ENCODE measurements at regions not wholly inside any gene's neighbourhood (a gene's known extent, or its start where the extent isn't known, plus 50 kb on each side); places are given as distances from the start of the nearest gene placed in this dataset.

GRCh38 chr3:13145131-13145825, 72.0 kb upstream of the IQSEC1 start:
- peak in 2 of 5 donors; percentile 5 to 41 for DNase-seq
- Histone ChIP-seq H3K27me3 (ENCODE audit: control insufficient read depth, insufficient read depth, low read length) (no peaks in the 10 kb centered on the region), H3K4me1 (ENCODE audit: control insufficient read depth in 2 of 3, insufficient read depth in 2 of 3, low read depth in 1 of 3, low read length in 3 of 3) (no peaks in the 10 kb centered on the region), H3K27ac (ENCODE audit: low read depth in 2 of 2, low read length in 2 of 2) (no peak overlapping the region), H3K9me3 (ENCODE audit: control insufficient read depth in 2 of 3, insufficient read depth in 1 of 3, low read length in 3 of 3) (peaks cover 0 to 3% (median 0%) of the 10 kb centered on the region in 3 donors), H3K4me3 (ENCODE audit: low read length in 3 of 3) (no peak overlapping the region), H3K36me3 (ENCODE audit: control insufficient read depth in 2 of 3, insufficient read depth in 3 of 3, low read length in 3 of 3) (no peaks in the 10 kb centered on the region), H3K9ac (ENCODE audit: low read length in 3 of 3) (no peak overlapping the region)
- no peak for FAIRE-seq
- TF ChIP-seq CTCF (IDR thresholded peaks at IDR 0.05; ENCODE audit: borderline replicate concordance, extremely low read depth, insufficient read depth): no peak
- intact Hi-C loops (cut with DNase I): no loop called here

GRCh38 chr3:13144163-13145023, 71.2 kb upstream of the IQSEC1 start:
- intact Hi-C loops (cut with DNase I): no loop called here
- Histone ChIP-seq H3K4me3 (ENCODE audit: low read length in 3 of 3) (no peak overlapping the region), H3K27ac (ENCODE audit: low read depth in 2 of 2, low read length in 2 of 2) (no peak overlapping the region), H3K4me1 (ENCODE audit: control insufficient read depth in 2 of 3, insufficient read depth in 2 of 3, low read depth in 1 of 3, low read length in 3 of 3) (no peaks in the 10 kb centered on the region), H3K36me3 (ENCODE audit: control insufficient read depth in 2 of 3, insufficient read depth in 3 of 3, low read length in 3 of 3) (no peaks in the 10 kb centered on the region), H3K27me3 (ENCODE audit: control insufficient read depth, insufficient read depth, low read length) (no peaks in the 10 kb centered on the region), H3K9me3 (ENCODE audit: control insufficient read depth in 2 of 3, insufficient read depth in 1 of 3, low read length in 3 of 3) (peaks cover 0 to 3% (median 0%) of the 10 kb centered on the region in 3 donors), H3K9ac (ENCODE audit: low read length in 3 of 3) (no peak overlapping the region)
- FAIRE-seq (no peak), DNase-seq (peak in 2 of 5 donors; percentile 4 to 54)
- TF ChIP-seq CTCF (IDR thresholded peaks at IDR 0.05; ENCODE audit: borderline replicate concordance, extremely low read depth, insufficient read depth): no peak

- no peak for TF ChIP-seq CTCF (IDR thresholded peaks at IDR 0.05; ENCODE audit: borderline replicate concordance, extremely low read depth, insufficient read depth)
- H3K9ac ChIP-seq (ENCODE audit: low read length in 3 of 3): no peak overlapping the region
- FAIRE-seq (no peak), DNase-seq (peak in 2 of 5 donors; percentile 5 to 52)
- H3K27ac ChIP-seq (ENCODE audit: low read depth in 2 of 2, low read length in 2 of 2): no peak overlapping the region
- no peak overlapping the region for H3K4me3 ChIP-seq (ENCODE audit: low read length in 3 of 3)
- H3K36me3 ChIP-seq (ENCODE audit: control insufficient read depth in 2 of 3, insufficient read depth in 3 of 3, low read length in 3 of 3): no peaks in the 10 kb centered on the region
- H3K27me3 ChIP-seq (ENCODE audit: control insufficient read depth, insufficient read depth, low read length): no peaks in the 10 kb centered on the region
- no peaks in the 10 kb centered on the region for H3K4me1 ChIP-seq (ENCODE audit: control insufficient read depth in 2 of 3, insufficient read depth in 2 of 3, low read depth in 1 of 3, low read length in 3 of 3)
- peaks cover 0 to 3% (median 0%) of the 10 kb centered on the region in 3 donors for H3K9me3 ChIP-seq (ENCODE audit: control insufficient read depth in 2 of 3, insufficient read depth in 1 of 3, low read length in 3 of 3)
- intact Hi-C loops (cut with DNase I): no loop called here
Observed at GRCh38 chr3:13143381-13144004, 70.3 kb upstream of the IQSEC1 start.
